RCC 7860 (cell line): ENCODE measurements at regions not wholly inside any gene's neighbourhood (a gene's known extent, or its start where the extent isn't known, plus 50 kb on each side); places are given as distances from the start of the nearest gene placed in this dataset.

Experiments
- DNase-seq: peaks from one replicate; pipeline ENCODE4 v3.0.0-alpha.2; 2015; ENCODE audit warnings: low spot score
- FAIRE-seq: peaks from 2 replicates; lab custom pipeline; 2012; peaks lifted over from hg19 to GRCh38; lab: Jason Lieb, UNC

DNA sequence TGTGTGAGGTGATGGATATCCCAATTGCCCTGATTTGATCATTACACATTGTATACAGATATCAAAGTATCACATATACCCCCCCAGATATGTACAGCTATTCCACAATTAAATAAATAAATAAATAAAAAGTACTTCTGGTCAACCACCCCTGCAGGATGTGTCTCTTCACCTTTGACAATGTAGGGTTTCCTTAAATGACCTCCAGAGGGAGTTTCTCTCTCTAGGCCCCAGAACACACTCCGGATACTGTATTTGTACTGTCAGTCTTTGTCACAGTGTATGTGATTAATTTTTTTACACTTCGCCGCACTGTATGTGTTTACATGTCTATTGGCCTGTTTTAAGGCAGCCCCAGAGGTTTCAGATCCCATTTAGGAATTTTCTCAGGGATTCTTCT is 123.6 kb downstream of the ADCYAP1R1 start:
- FAIRE-seq (no peak), DNase-seq (no peak)

GRCh38 chr7:31171984-31172383 is 119.9 kb downstream of the ADCYAP1R1 start:
- FAIRE-seq (no peak), DNase-seq (no peak)

DNA sequence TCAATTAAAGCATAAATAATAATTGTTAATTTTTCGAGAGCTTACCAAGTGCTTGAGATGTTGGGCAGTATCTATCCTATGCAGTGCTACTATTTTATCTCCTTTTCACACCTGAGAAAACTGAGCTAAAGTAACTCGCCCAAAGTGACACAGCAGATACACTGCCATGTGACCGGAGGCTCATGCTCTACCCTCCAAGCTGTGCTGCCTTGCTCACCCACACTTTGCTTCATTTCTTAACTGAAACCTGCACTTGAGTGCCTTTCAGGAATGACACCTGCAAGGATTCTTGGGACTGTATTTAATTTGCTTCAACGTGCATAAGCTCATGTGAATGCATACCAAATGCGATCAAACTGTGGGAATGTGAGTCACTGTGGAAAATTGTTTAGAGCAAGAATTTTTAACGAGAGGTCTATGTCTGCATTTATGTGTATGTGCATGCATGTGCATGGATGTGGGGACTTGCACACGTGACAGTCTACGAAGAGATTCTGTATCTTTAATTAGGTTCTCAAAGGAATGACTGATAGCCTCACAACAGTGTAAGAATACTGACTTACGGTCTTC is 119.2 kb downstream of the ADCYAP1R1 start:
- DNase-seq (no peak), FAIRE-seq (no peak)
